H1 (cell line): ENCODE measurements at regions not wholly inside any gene's neighbourhood (a gene's known extent, or its start where the extent isn't known, plus 50 kb on each side); places are given as distances from the start of the nearest gene placed in this dataset.

ENCODE experiments used
- CTCF ChIA-PET: fragments of 300-600 bp; sonication (Branson Sonifier 250); formaldehyde crosslinking; loops from one replicate; lab custom pipeline; 2021; ENCODE audit not compliant: partially characterized antibody; lab: Charles Lee
- POLR2A ChIA-PET: fragments of 300-600 bp; sonication (Branson Sonifier 250); formaldehyde crosslinking; loops from one replicate; lab custom pipeline; 2021; ENCODE audit warnings: inconsistent platforms; ENCODE audit not compliant: partially characterized antibody; lab: Charles Lee
- DNase-seq, 2 experiments: peaks; one replicate each; pipeline versions ENCODE4 v3.0.0 to v3.0.0-alpha.2; 2010 to 2022; ENCODE audit warnings: low spot score in 2 of 2, low read depth in 1 of 2, mixed read lengths in 1 of 2
- FAIRE-seq: peaks from 2 replicates; lab custom pipeline; 2011; peaks lifted over from hg19 to GRCh38; lab: Jason Lieb, UNC
- H2AFZ ChIP-seq: 2 replicates; pipeline ENCODE4 v1.8.1; 2012; ENCODE audit warnings: low read length, inconsistent platforms
- H2AK5ac ChIP-seq: 2 replicates; pipeline ENCODE4 v1.6.1; 2013; ENCODE audit warnings: low read depth, low read length
- H2BK120ac ChIP-seq: replicated peaks from 2 replicates; pipeline ENCODE3; 2013; ENCODE audit warnings: low read depth, low read length, inconsistent platforms
- H2BK12ac ChIP-seq: 2 replicates; pipeline ENCODE4 v1.6.1; 2013; ENCODE audit warnings: low read depth, low read length
- H2BK15ac ChIP-seq: 2 replicates; pipeline ENCODE4 v1.6.1; 2013; ENCODE audit warnings: low read length
- H2BK20ac ChIP-seq: 2 replicates; pipeline ENCODE4 v1.6.1; 2013; ENCODE audit warnings: low read length
- H2BK5ac ChIP-seq: 2 replicates; pipeline ENCODE4 v1.6.1; 2013; ENCODE audit warnings: low read depth, low read length
- H3K14ac ChIP-seq: 2 replicates; pipeline ENCODE4 v1.6.1; 2013; ENCODE audit warnings: inconsistent platforms; ENCODE audit not compliant: insufficient read length
- H3K18ac ChIP-seq: 2 replicates; pipeline ENCODE4 v1.6.1; 2013; ENCODE audit warnings: low read length; ENCODE audit errors: extremely low read depth
- H3K23ac ChIP-seq: 2 replicates; pipeline ENCODE4 v1.6.1; 2013; ENCODE audit warnings: inconsistent platforms; ENCODE audit not compliant: insufficient read length
- H3K23me2 ChIP-seq: 2 replicates; pipeline ENCODE4 v1.6.1; 2013; ENCODE audit warnings: low read depth, low read length
- H3K27ac ChIP-seq: 2 replicates; pipeline ENCODE4 v1.6.1; 2011; ENCODE audit warnings: low read depth, low read length, inconsistent platforms
- H3K27me3 ChIP-seq, 4 experiments: replicated peaks in 1 of 4; 1 replicate in 1 of 4; 2 replicates in 3 of 4; pipeline versions ENCODE4 v1.6.1 to v1.8.1; 2011 to 2013; ENCODE audit warnings: low read length in 3 of 4, mild to moderate bottlenecking in 3 of 4, inconsistent platforms in 2 of 4, mixed read lengths in 2 of 4, moderate library complexity in 1 of 4; ENCODE audit not compliant: control insufficient read depth in 3 of 4, insufficient read depth in 3 of 4; ENCODE audit errors: extremely low read depth in 1 of 4
- H3K36me3 ChIP-seq, 4 experiments: 2 replicates each; pipeline versions ENCODE4 v1.6.1 to v1.8.1; 2011 to 2013; ENCODE audit warnings: mild to moderate bottlenecking in 4 of 4, low read length in 3 of 4, moderate library complexity in 2 of 4, control low read depth in 1 of 4, inconsistent platforms in 1 of 4; ENCODE audit not compliant: insufficient read depth in 4 of 4, control insufficient read depth in 2 of 4
- H3K4ac ChIP-seq: replicated peaks from 2 replicates; pipeline ENCODE3; 2013; ENCODE audit warnings: low read length, low read depth, mixed read lengths, inconsistent platforms; ENCODE audit not compliant: insufficient read length
- H3K4me1 ChIP-seq, 4 experiments: replicated peaks in 1 of 4; 1 replicate in 1 of 4; 2 replicates in 3 of 4; pipeline versions ENCODE4 v1.6.1 to v1.8.1; 2011 to 2013; ENCODE audit warnings: low read length in 3 of 4, inconsistent platforms in 2 of 4, mixed read lengths in 1 of 4; ENCODE audit not compliant: insufficient read depth in 4 of 4, control insufficient read depth in 3 of 4
- H3K4me2 ChIP-seq, 2 experiments: 2 replicates each; pipeline versions ENCODE4 v1.6.1 to v1.8.1; 2011 to 2013; ENCODE audit warnings: low read depth in 2 of 2, low read length in 2 of 2, control low read depth in 1 of 2, inconsistent platforms in 1 of 2, mild to moderate bottlenecking in 1 of 2; ENCODE audit not compliant: insufficient read depth in 1 of 2
- H3K4me3 ChIP-seq, 4 experiments: fragments of 200-600, 300-600 bp in 1 of 4; sonication (generic), shearing (Covaris generic), sonication (Bioruptor Twin) in 1 of 4; 2 replicates each; pipeline versions ENCODE4 v1.5.1 to v1.8.1; 2011 to 2016; ENCODE audit warnings: low read length in 4 of 4, low read depth in 3 of 4, control low read depth in 2 of 4, inconsistent platforms in 2 of 4, mild to moderate bottlenecking in 2 of 4, mixed read lengths in 1 of 4, moderate library complexity in 1 of 4; ENCODE audit not compliant: insufficient read depth in 2 of 4; ENCODE audit errors: extremely low read depth in 1 of 4
- H3K56ac ChIP-seq: replicated peaks from 2 replicates; pipeline ENCODE3; 2013; ENCODE audit warnings: low read depth, mild to moderate bottlenecking, mixed read lengths, low read length, inconsistent platforms; ENCODE audit not compliant: insufficient read length
- H3K79me1 ChIP-seq: 2 replicates; pipeline ENCODE4 v1.6.1; 2013; ENCODE audit warnings: low read depth, low read length, control low read depth
- H3K79me2 ChIP-seq, 2 experiments: 2 replicates each; pipeline versions ENCODE4 v1.6.1 to v1.8.1; 2012 to 2013; ENCODE audit warnings: low read length in 2 of 2, mild to moderate bottlenecking in 2 of 2, inconsistent platforms in 1 of 2; ENCODE audit not compliant: insufficient read depth in 2 of 2, control insufficient read depth in 1 of 2
- H3K9ac ChIP-seq, 4 experiments: replicated peaks in 1 of 4; 1 replicate in 1 of 4; 2 replicates in 3 of 4; pipeline versions ENCODE4 v1.6.1 to v1.8.1; 2011 to 2013; ENCODE audit warnings: low read depth in 3 of 4, low read length in 3 of 4, control low read depth in 2 of 4, mild to moderate bottlenecking in 2 of 4, moderate library complexity in 2 of 4, inconsistent platforms in 1 of 4; ENCODE audit errors: extremely low read depth in 1 of 4
- H3K9me3 ChIP-seq, 2 experiments: 2 replicates each; pipeline versions ENCODE4 v1.6.1 to v1.8.1; 2012 to 2013; ENCODE audit warnings: mild to moderate bottlenecking in 2 of 2, moderate library complexity in 2 of 2, control low read depth in 1 of 2, inconsistent platforms in 1 of 2, low read depth in 1 of 2, low read length in 1 of 2, mixed read lengths in 1 of 2; ENCODE audit not compliant: insufficient read depth in 2 of 2
- H4K20me1 ChIP-seq, 2 experiments: replicated peaks in 1 of 2; 2 replicates each; pipeline versions ENCODE3 to v1.8.1; 2011 to 2013; ENCODE audit warnings: inconsistent platforms in 2 of 2, low read length in 2 of 2, mild to moderate bottlenecking in 1 of 2; ENCODE audit not compliant: insufficient read depth in 2 of 2, control insufficient read depth in 1 of 2
- H4K5ac ChIP-seq: 2 replicates; pipeline ENCODE4 v1.6.1; 2013; ENCODE audit warnings: low read length, low read depth, mixed read lengths, inconsistent platforms; ENCODE audit not compliant: insufficient read length
- H4K8ac ChIP-seq: 2 replicates; pipeline ENCODE4 v1.8.0; 2013; ENCODE audit warnings: mild to moderate bottlenecking, moderate library complexity, low read length, inconsistent platforms; ENCODE audit not compliant: insufficient read depth; ENCODE audit errors: extremely low read depth
- H4K91ac ChIP-seq: replicated peaks from 2 replicates; pipeline ENCODE3; 2013; ENCODE audit warnings: low read length, mixed read lengths, inconsistent platforms; ENCODE audit not compliant: insufficient read length
- ASH2L ChIP-seq: fragments of 200-600, 300-600 bp; sonication (generic); IDR thresholded peaks from one replicate; pipeline ENCODE4 v1.7.1; 2017; ENCODE audit warnings: low read length
- ATF3 ChIP-seq: IDR thresholded peaks from 2 replicates; pipeline ENCODE4 v1.6.1; 2011; ENCODE audit warnings: low read depth, mild to moderate bottlenecking, low read length; ENCODE audit not compliant: insufficient read depth
- CEBPB ChIP-seq: IDR thresholded peaks from 2 replicates; pipeline ENCODE4 v1.6.1; 2012; ENCODE audit warnings: low read depth, low read length
- EGR1 ChIP-seq: IDR thresholded peaks from 2 replicates; pipeline ENCODE4 v1.6.1; 2011; ENCODE audit warnings: low read depth, low read length, borderline replicate concordance
- JUN ChIP-seq: IDR thresholded peaks from 2 replicates; pipeline ENCODE4 v1.6.1; 2011; ENCODE audit warnings: low read depth, mild to moderate bottlenecking, improper control_type of control experiment, low read length
- KDM4A ChIP-seq: IDR thresholded peaks from one replicate; pipeline ENCODE4 v1.7.1; 2012; ENCODE audit warnings: low read depth, mild to moderate bottlenecking, moderate library complexity, low read length, inconsistent platforms; ENCODE audit not compliant: severe bottlenecking
- POLR2AphosphoS5 ChIP-seq: IDR thresholded peaks from 2 replicates; pipeline ENCODE4 v1.6.1; 2011; ENCODE audit warnings: low read depth, low read length
- POU5F1 ChIP-seq: IDR thresholded peaks from 2 replicates; pipeline ENCODE4 v1.6.1; 2011; ENCODE audit warnings: low read depth, mild to moderate bottlenecking, low read length, moderate library complexity
- RBBP5 ChIP-seq: IDR thresholded peaks from 2 replicates; pipeline ENCODE4 v1.7.1; 2012; ENCODE audit warnings: low read depth, mild to moderate bottlenecking, inconsistent platforms, low read length, moderate library complexity, borderline replicate concordance
- SAP30 ChIP-seq: fragments of 300-600 bp; sonication (generic); IDR thresholded peaks from 2 replicates; pipeline ENCODE4 v1.7.1; 2012; ENCODE audit warnings: low read length, moderate library complexity, mild to moderate bottlenecking, inconsistent platforms; ENCODE audit not compliant: insufficient read depth, insufficient replicate concordance
- TCF12 ChIP-seq: IDR thresholded peaks from 2 replicates; pipeline ENCODE4 v1.6.1; 2011; ENCODE audit warnings: low read depth, mild to moderate bottlenecking, low read length
- WGBS, 2 experiments: shearing (Covaris generic) in 1 of 2; methylation state at CpG; one replicate each; pipeline versions ENCODE4 v1.1.6 to v1.1.7; 2013 to 2015; ENCODE audit warnings: low lambda C conversion rate in 2 of 2, mixed read lengths in 2 of 2, inconsistent platforms in 1 of 2, low coverage in 1 of 2, missing lambda C conversion rate in 1 of 2; ENCODE audit not compliant: insufficient replicate concordance in 2 of 2, insufficient coverage in 1 of 2, insufficient read length in 1 of 2; ENCODE audit errors: extremely low coverage in 1 of 2, missing lambda C conversion rate in 1 of 2; 5-methylcytosine and 5-hydroxymethylcytosine counted together
- TF ChIP-seq, protein P1 (sequence below): IDR thresholded peaks from 2 replicates; pipeline ENCODE4 v1.6.1; 2012; ENCODE audit warnings: low read length, inconsistent platforms
- TF ChIP-seq, protein P2 (sequence below): IDR thresholded peaks from 2 replicates; pipeline ENCODE4 v1.6.1; 2012; ENCODE audit warnings: inconsistent platforms

GRCh38 chr12:90659060-90659459, 295.9 kb downstream of the CCER1 start:
- H3K18ac ChIP-seq: no peak overlapping the region
- H4K5ac ChIP-seq: no peak overlapping the region
- H2BK20ac ChIP-seq: no peak overlapping the region
- DNase-seq: no peak
- H3K9ac ChIP-seq: no peak overlapping the region
- WGBS, 2 experiments: 88% methylated on average over 2 of the region's 2 CpGs; no CpG with 5 or more reads in 1 of the 2 experiments
- H3K4me2 ChIP-seq: no peak overlapping the region
- no peak overlapping the region for H3K4ac ChIP-seq
- ChIA-PET POLR2A (no interaction called here), CTCF (no interaction called here)
- no peak overlapping the region for H3K4me3 ChIP-seq
- no peak overlapping the region for H3K56ac ChIP-seq
- H2BK15ac ChIP-seq: no peak overlapping the region
- H3K14ac ChIP-seq: no peak overlapping the region
- H2BK12ac ChIP-seq: no peak overlapping the region
- no peaks in the 10 kb centered on the region for H3K36me3 ChIP-seq
- no peaks in the 10 kb centered on the region for H4K20me1 ChIP-seq
- H2BK5ac ChIP-seq: no peak overlapping the region
- H4K8ac ChIP-seq: no peak overlapping the region
- H3K27me3 ChIP-seq: no peaks in the 10 kb centered on the region
- FAIRE-seq: no peak
- no peak overlapping the region for H2BK120ac ChIP-seq
- no peak overlapping the region for H3K23ac ChIP-seq
- H3K79me2 ChIP-seq: no peaks in the 10 kb centered on the region
- no peak overlapping the region for H4K91ac ChIP-seq
- no peaks in the 10 kb centered on the region for H3K9me3 ChIP-seq
- H3K4me1 ChIP-seq: no peaks in the 10 kb centered on the region
- H3K79me1 ChIP-seq: no peaks in the 10 kb centered on the region
- no peak overlapping the region for H2AFZ ChIP-seq
- H3K27ac ChIP-seq: no peak overlapping the region
- no peak overlapping the region for H2AK5ac ChIP-seq
- H3K23me2 ChIP-seq: no peaks in the 10 kb centered on the region
- no peak for TF ChIP-seq CEBPB
- TF ChIP-seq ATF3: no peak
- TF ChIP-seq POU5F1: no peak
- no peak for TF ChIP-seq ASH2L
- TF ChIP-seq, protein P1, sequence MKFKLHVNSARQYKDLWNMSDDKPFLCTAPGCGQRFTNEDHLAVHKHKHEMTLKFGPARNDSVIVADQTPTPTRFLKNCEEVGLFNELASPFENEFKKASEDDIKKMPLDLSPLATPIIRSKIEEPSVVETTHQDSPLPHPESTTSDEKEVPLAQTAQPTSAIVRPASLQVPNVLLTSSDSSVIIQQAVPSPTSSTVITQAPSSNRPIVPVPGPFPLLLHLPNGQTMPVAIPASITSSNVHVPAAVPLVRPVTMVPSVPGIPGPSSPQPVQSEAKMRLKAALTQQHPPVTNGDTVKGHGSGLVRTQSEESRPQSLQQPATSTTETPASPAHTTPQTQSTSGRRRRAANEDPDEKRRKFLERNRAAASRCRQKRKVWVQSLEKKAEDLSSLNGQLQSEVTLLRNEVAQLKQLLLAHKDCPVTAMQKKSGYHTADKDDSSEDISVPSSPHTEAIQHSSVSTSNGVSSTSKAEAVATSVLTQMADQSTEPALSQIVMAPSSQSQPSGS: no peak
- no peak for TF ChIP-seq SAP30
- TF ChIP-seq KDM4A: no peak
- TF ChIP-seq, protein P2, sequence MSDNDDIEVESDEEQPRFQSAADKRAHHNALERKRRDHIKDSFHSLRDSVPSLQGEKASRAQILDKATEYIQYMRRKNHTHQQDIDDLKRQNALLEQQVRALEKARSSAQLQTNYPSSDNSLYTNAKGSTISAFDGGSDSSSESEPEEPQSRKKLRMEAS: no peak
- no peak for TF ChIP-seq RBBP5
- TF ChIP-seq JUN: no peak
- TF ChIP-seq TCF12: no peak
- no peak for TF ChIP-seq POLR2AphosphoS5
- TF ChIP-seq EGR1: no peak
